GM06990 (cell line): ENCODE measurements at regions not wholly inside any gene's neighbourhood (a gene's known extent, or its start where the extent isn't known, plus 50 kb on each side); places are given as distances from the start of the nearest gene placed in this dataset.

Experiments used
- DNase-seq: peaks from one replicate; pipeline ENCODE4 v3.0.0-alpha.2; 2011; ENCODE audit not compliant: insufficient read length; ENCODE audit errors: extremely low read depth
- H3K27me3 ChIP-seq: replicated peaks from 2 replicates; pipeline ENCODE4 v1.6.0; 2011; ENCODE audit warnings: low read length; ENCODE audit not compliant: control insufficient read depth, insufficient read depth
- H3K36me3 ChIP-seq: 2 replicates; pipeline ENCODE4 v1.5.1; 2011; ENCODE audit warnings: low read length; ENCODE audit not compliant: control insufficient read depth, insufficient read depth
- H3K4me3 ChIP-seq: replicated peaks from 2 replicates; pipeline ENCODE4 v1.5.1; 2011; ENCODE audit warnings: low read depth, mild to moderate bottlenecking, control low read depth, low read length
- CTCF ChIP-seq: IDR thresholded peaks from 2 replicates; pipeline ENCODE4 v1.5.1; 2011; ENCODE audit warnings: low read length, control low read depth, mild to moderate bottlenecking, inconsistent platforms; ENCODE audit not compliant: insufficient read depth, poor library complexity, severe bottlenecking

GRCh38 chr2:220043155-220043989, 415.9 kb downstream of the SLC4A3 start:
- no peak for DNase-seq
- TF ChIP-seq CTCF = no peak
- Histone ChIP-seq H3K27me3 (no peaks in the 10 kb centered on the region), H3K4me3 (no peak overlapping the region), H3K36me3 (no peaks in the 10 kb centered on the region)

GRCh38 chr2:220043990-220044335, 416.5 kb downstream of the SLC4A3 start:
- Histone ChIP-seq H3K27me3 (no peaks in the 10 kb centered on the region), H3K36me3 (no peaks in the 10 kb centered on the region), H3K4me3 (no peak overlapping the region)
- TF ChIP-seq CTCF = no peak
- no peak for DNase-seq

GRCh38 chr2:220044383-220044782, 417.0 kb downstream of the SLC4A3 start:
- H3K27me3 ChIP-seq = no peaks in the 10 kb centered on the region
- no peak for DNase-seq
- no peak overlapping the region for H3K4me3 ChIP-seq
- no peak for TF ChIP-seq CTCF
- no peaks in the 10 kb centered on the region for H3K36me3 ChIP-seq

GRCh38 chr2:220046507-220046906, 419.1 kb downstream of the SLC4A3 start:
- no peak overlapping the region for H3K4me3 ChIP-seq
- no peaks in the 10 kb centered on the region for H3K27me3 ChIP-seq
- no peak for TF ChIP-seq CTCF
- no peak for DNase-seq
- no peaks in the 10 kb centered on the region for H3K36me3 ChIP-seq

- Histone ChIP-seq H3K4me3 (no peak overlapping the region), H3K36me3 (no peaks in the 10 kb centered on the region), H3K27me3 (no peaks in the 10 kb centered on the region)
- no peak for DNase-seq
- TF ChIP-seq CTCF = no peak
Measured at GRCh38 chr2:220051716-220052115, 424.3 kb downstream of the SLC4A3 start.

- Histone ChIP-seq H3K36me3 (no peaks in the 10 kb centered on the region), H3K27me3 (no peaks in the 10 kb centered on the region), H3K4me3 (no peak overlapping the region)
- TF ChIP-seq CTCF = no peak
- DNase-seq = no peak
Measured at GRCh38 chr2:220053919-220054318, 426.5 kb downstream of the SLC4A3 start.
